NCI-H524 treated with DMSO at 0.1 percent for 48 hours (cell line): ENCODE measurements at regions not wholly inside any gene's neighbourhood (a gene's known extent, or its start where the extent isn't known, plus 50 kb on each side); places are given as distances from the start of the nearest gene placed in this dataset.
"Not testable (repeated sequence)": the region's sequence is repeated elsewhere in the genome, so short reads cannot be mapped to it uniquely, and the experiment has no call there.

Experiments
- DNase-seq: peaks from one replicate; lab custom pipeline; 2025; lab: John Stamatoyannopoulos, UW

DNA sequence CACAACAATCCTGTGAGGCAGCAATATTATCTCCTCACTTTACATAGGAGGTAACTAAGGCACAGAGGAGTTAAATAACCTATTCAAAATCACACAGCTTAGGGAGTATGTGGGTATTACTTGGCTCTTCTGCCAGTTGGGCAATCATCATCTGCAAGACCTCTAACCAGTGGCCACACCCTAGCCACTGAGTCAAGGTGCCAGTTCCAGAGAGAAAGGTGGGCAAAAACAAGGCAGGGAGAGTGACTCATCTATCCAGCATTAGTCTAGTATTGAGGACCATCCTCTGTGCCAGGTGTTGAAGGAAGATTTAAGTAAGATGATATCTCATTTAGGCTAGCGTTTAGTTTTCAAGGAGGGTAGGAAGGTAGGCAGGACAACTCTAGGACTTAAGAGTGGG is 113.9 kb upstream of the EOLA2 start:
- DNase-seq, result no peak

DNA sequence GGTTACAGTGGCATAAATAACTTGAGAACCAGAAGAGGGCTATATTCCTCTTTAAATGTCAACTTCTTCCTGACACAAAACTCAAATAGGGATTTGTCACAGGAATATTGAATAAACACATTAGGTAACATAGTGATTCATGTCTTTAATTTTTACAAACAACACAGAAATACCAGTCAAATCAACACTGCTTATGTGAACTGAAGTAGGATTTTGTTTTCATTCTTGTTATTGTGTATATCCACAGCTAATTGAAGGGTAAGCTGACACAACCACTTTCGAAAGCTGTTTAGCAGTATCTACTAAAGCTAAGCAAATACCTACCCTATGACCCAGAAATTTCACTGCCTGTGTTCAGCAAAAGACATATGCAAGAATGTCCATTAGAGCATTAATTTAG is 120.4 kb upstream of the EOLA2 start:
- no peak for DNase-seq

DNA sequence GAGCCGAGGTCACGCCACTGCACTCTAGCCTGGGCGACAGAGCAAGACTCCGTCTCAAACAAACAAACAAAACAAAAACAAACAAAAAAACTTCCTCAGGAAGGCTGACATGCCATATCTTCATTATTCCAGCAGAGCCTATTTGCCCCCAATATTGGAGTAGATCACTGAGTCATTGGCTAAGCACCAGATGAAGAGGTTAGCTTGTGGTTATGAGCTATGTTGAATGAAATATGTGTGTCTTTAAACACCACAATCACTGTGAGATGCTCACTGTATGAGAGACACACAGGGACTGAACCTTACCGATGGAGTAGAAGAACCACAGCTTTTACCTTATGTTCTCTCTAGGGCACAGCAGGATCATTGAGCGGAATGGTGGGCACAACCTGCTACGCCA is 122.1 kb upstream of the EOLA2 start:
- no peak for DNase-seq

GRCh38 chrX:150062292-150063137 is 124.2 kb upstream of the EOLA2 start:
- no peak for DNase-seq

DNA sequence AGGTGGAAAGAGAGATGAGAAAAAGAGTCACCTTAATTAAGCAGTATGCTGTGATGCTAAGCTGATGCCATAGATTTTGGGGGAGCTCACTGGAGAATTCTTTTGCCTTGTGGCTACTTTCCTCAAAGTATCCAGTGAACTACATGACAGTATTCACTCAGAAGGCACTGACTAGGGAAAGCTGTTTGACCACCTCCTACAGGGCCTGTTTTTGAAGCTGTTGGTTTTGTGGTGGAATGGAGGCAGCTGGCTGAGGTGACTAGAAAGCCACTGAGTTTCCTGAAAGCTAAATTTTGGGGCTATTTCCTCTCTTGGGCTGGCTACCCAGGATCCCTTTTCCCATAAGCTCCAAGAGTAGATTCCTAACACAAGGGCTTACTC is 124.8 kb upstream of the EOLA2 start:
- DNase-seq, result no peak

- no peak for DNase-seq
These were observed 125.4 kb upstream of the EOLA2 start for GRCh38 chrX:150063674-150064073.

DNA sequence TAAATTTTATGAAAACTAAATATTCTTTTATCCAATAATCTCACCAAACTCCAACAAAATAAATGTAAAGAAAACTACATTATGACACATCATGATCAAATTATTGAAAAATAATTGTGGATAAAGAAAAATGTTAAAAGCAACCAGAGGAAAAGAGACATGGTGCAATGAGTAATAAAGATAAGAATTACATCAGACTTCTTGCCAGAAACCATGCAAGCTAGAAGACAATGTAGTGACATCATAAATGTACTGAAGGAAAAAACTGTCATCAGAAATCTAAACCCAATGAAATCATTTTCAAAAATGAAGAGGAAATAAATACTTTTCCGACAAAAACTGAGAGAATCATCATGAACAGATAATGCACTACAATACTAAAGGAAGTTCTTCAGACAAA is 135.9 kb upstream of the EOLA2 start:
- DNase-seq, result no peak

DNA sequence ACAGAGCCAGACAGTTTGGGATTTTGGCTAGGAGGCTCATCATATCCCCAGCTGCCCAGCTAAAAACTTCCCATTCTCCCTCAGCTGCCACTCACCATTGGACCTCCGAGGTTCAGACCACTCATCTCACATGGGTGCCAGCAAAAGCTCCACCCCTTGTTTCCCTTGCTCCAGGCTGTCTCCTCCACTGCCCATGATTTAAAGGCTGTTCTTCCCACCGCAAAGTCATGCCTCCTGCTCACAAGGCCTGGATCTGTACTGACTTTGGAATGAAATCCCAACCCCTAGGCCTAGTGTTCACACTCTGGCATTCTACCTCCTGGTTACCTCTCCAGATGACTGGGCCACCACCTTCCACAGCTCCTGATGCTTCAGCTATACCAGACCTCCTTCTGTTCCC is 142.2 kb upstream of the EOLA2 start:
- no peak for DNase-seq

DNA sequence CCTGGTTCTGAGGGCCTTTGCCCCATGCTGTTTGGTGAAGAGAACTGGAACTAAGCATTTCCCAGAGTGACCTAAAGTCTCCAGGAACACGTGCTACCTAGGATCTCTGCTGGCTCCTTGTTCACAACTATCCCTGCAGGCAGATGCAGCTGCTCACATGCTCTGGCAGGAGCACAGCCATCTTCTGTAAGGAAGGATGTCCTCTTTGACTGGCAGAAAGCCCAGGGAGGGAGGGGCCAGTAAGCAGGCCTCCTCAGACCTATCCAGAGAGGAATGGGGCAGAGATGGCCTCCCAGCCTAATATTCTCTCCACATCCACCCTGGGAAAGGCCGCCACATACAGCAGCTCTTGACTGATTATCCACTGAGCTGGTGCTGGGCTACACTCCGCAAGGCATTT is 142.8 kb upstream of the EOLA2 start:
- DNase-seq, result no peak

DNA sequence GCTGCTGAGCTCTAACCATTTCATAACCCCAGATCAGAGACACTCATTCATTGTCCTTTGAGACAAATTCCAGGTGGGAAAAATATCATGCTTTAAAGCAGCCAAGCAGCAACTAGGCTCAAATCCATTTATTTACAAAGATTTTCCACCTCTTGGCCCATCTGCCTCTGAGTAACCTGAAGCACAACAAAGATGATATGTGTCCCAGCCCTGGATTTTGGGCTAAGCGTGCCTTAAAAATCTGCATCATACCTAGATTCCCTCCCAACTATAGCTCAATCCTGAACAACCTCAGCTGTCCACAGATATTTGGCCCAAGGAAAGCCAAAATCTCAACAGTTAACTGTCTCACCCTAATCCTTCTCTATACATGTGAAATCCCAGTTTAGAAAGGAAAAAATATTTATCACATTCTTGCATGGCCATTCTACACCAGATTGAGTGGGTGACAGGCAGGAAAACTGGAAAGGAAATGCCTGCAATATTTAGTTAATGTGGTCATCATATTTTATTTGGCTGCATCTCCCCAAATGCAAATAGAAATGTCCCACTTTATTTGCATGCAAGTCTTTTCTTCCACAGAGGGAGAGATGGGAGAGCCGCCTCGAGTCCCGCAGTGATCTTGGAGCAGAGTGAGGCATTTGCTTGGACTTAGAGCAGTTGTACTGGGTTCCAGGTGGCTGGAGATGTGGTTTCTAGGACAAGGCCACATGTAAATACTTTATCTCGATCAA is 146.4 kb upstream of the EOLA2 start:
- no peak for DNase-seq

DNA sequence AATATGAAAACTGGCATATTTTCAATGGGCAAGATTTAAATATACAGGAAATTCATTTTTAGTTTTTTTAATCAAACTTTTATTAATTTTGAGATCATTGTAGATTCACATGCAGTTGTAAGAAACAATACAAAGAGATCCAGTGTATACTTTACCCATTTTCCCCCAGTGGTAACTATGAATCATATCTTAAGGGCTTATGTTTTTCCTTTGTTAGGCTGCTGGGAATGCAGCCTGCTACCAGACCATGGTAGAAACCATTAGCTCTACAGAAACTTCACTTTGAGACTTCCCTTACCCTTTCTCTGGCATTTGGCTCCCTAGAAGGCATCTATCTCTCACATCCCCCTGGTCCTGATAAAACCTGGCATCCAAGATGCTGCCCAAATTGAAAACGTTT is 147.6 kb upstream of the EOLA2 start:
- DNase-seq, result no peak

GRCh38 chrX:150086371-150086770 is 148.1 kb upstream of the EOLA2 start:
- no peak for DNase-seq

DNA sequence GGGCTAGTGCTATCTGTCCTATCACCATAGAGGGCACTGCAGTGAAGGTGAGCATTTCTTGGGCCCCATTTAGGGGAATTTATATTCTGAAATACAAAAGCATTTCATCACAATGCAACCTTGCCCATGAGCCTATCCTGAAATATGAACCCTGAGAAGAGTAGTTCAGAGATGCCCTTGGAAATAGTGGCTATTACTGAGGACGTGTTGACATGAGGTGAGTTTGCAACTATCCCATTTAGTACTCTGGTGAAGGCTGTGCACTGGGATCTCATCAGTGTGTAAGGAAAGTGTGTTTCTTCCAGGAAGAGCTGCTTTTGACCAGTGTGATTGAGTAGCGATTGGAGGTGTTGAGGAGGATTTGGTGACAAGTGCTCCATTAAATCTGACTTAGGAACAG is 149.3 kb upstream of the EOLA2 start:
- no peak for DNase-seq

DNA sequence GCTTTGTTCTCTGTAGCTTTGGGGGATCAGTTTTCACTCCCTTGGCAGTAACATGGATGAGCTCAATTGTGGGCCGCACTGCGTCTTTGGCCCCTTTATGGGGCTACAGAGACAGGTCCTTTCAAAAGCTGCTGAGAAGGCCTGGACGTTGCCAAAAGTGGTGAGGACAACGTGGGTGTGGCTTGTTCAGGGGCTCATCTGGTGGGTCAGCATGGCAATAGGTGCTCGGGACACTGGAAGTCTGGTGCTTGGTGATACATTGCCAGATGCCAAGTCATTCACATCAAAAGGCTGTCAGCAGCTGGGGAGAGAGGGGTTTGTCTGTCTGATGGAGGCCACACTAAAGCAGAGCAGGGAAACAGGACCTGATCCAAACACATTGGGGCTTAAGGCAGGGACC is 149.8 kb upstream of the EOLA2 start:
- no peak for DNase-seq

GRCh38 chrX:150088766-150089518 is 150.7 kb upstream of the EOLA2 start:
- no peak for DNase-seq

DNA sequence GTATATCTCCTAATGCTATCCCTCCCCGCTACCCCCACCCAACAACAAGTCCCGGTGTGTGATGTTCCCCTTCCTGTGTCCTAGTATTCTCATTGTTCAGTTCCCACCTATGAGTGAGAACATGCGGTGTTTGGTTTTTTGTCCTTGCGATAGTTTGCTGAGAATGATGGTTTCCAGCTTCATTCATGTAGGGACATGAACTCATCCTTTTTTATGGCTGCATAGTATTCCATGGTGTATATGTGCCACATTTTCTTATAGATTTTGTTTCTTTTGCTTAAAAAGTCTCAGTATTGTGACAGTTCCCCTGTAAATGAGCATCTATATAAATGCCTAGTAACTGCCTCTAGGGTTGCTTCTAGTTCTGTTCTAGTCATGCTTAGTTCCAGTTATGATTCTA is 153.0 kb upstream of the EOLA2 start:
- DNase-seq, result not testable (repeated sequence)

- DNase-seq, result no peak
These were observed 154.3 kb upstream of the EOLA2 start for GRCh38 chrX:150092549-150092948.

DNA sequence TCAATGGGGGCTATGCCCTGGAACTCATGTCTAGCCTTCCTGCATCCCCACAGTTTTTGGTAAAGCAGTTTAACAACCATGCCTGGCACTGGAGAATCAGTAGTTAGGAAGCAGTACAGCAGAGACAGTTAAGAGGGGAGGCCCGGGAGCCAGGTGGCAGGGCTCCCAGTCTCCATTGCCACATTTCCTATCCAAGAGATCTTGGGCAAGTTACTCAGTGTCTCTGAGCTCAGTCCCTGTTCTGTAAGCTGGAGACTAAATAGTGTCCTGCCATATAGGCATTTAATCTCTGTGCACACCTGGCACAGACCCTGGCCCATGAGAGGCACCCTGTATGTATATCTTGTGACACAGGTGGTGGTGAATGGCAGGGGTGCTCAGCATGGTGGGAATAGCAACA is 156.1 kb upstream of the EOLA2 start:
- DNase-seq, result no peak

- DNase-seq, result no peak
These were observed 156.7 kb upstream of the EOLA2 start for GRCh38 chrX:150094996-150095395.

DNA sequence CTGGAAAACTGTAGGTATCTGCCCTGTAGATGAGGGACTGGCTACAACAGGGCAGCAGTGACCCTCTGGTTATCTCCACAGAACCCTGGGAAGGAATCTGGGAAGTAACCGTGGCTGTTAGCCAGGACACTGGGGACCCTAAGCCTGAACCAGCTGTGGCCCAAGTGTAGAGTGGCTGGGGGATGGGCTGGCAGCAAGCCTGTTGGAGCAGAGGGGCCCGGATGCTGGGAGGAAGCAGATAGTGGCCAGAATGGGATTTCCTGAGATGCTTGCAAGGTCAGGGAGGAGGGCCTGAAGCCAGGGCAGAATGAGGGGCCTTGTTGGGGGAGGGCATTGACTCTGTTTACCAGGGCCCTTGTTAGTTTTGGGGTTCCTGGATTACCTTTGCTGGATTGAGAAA is 161.0 kb upstream of the EOLA2 start:
- no peak for DNase-seq

DNA sequence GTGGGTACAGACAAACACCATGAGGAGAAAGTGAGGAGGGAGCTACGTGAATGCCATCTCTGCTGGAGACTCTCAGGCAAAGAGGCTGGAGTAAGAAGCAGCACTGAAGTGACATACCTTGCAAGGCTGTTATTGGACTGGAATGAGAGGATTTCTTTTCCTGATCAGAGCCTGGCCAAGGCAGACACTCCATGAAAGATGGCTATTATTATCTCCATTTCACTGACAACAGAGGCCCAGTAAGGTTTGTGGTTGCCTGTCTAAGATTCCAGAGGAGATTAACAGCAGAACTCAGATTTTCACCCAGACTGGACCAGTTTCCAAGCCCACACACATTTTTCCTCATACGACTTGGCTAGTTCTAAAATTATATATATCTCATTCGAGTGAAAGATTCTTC is 162.0 kb upstream of the EOLA2 start:
- no peak for DNase-seq

DNA sequence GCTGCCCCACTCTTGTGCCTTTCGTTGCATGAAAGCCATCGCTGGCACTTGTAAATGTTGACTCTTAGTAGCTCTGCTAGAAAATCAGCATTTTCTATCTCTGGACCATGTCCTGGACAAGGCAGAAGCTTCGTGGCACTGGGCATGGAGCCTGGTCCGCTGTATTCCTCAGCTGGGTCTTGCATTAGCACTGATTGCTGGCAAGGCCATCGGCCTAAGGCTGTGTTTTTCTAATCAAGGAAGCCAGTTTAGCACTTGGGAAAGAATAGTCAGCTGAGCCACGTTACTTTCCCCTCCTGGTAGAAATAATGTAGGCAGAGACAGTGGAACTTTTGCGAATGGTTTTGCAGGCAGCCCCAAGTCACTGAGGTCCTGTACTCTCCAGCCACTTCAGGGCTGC is 180.2 kb upstream of the EOLA2 start:
- no peak for DNase-seq

DNA sequence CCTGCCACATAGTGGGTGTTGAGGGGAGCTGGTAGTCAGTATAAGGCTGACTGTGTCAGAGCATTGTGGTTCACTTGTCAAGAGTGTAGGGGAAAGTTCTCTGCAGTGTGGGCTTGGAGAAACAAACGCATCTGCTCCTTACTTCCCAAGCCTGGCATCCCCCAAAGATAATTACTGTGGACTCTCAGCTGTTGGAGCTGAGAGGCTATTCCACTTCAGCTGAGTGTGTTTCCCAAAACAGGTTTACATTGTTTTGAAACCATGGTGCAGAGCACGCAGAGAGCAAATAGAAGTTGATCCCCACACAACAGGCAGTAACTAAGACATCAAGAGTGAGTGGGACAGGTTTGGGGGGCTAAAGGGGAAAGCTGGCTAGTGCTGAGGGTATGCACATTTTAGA is 181.0 kb upstream of the EOLA2 start:
- no peak for DNase-seq
